ENCODE measurements at regions not wholly inside any gene's neighbourhood (a gene's known extent, or its start where the extent isn't known, plus 50 kb on each side); places are given as distances from the start of the nearest gene placed in this dataset.
"Not testable (repeated sequence)": the region's sequence is repeated elsewhere in the genome, so short reads cannot be mapped to it uniquely, and the experiment has no call there.

DNA sequence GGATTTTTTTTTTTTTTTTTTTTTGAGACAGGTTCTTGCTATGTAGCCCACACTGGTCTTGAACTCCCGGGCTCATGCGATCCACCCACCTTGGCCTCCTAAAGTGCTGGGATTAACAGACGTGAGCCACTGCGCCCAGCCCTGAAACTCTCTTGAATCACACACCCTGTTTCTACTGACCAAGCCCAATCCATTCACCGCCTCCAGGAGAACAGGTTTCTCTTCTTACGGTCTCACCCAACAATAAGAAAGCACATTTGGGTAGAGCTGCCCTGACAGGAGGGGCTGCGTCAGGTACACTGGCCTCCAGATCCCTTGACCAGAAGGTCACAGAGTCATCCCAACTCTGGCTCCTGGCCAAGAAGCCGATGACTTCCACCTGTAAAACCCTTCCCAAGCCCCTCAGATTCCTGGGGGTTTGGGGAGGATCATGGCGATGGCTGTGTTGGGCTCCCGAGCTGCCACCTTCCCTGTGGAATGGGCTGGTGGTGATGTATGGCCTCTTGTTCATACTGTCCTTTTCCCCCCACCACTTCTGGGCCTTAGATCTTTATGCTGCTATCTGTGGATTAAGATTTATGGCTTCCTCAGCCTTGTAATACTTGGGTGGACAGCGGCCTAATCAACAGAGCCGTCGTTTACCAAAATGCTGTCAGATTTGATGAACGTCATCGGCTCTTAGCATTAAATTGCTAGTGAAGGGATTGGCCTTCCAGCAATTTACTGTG is 89.1 kb downstream of the KATNIP start:
- DNase-seq (ENCODE audit: insufficient read length, low spot score), result no peak
- TF ChIP-seq POU2F2 (IDR thresholded peaks at IDR 0.05; ENCODE audit: low read depth, low read length) (no peak), SPI1 (IDR thresholded peaks at IDR 0.05; ENCODE audit: low read depth, low read length) (no peak), POLR2A (IDR thresholded peaks at IDR 0.05; ENCODE audit: low read depth, low read length) (no peak), POLR2AphosphoS5 (IDR thresholded peaks at IDR 0.05; ENCODE audit: low read depth, low read length) (no peak), PAX5 (IDR thresholded peaks at IDR 0.05; ENCODE audit: insufficient read depth, low read length, severe bottlenecking) (no peak), TAF1 (IDR thresholded peaks at IDR 0.05; ENCODE audit: low read depth, low read length) (no peak)
- FAIRE-seq, result no peak

DNA sequence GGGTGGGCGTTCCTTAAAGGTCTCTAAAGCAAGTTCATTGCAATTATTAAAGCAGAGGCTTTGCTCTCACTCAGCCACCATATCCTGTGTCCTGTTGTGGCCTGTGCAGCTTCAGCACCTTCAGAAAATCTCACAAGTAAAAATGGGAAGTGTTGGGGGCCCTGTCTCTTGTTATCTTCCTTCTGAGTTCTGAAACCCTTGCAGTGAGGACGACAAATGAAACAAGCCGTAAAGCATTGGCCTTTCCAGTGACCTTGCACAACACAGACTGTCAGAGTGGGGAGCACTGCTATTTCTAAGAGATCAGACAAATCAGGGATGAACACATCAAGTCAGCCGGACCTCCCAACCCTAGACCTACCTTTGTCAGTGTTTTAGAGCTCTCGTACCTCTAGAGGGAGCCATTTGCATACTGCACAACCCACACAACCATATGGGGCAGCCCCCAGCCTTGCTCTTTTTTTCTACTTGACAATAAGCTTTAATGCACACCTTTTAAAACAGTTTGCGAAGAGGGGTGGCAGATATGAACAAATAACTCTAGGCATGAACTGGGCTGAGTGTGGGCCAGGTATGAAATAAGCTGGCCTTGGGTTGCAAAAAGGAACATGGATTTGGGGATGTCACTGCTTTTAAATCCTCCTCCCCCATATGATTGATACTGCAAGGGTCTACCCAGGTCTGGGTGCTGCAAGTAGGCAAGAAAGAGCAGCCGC is 89.8 kb downstream of the KATNIP start:
- DNase-seq (ENCODE audit: insufficient read length, low spot score), result peak; percentile 67
- FAIRE-seq, result peak; percentile 86
- TF ChIP-seq TAF1 (IDR thresholded peaks at IDR 0.05; ENCODE audit: low read depth, low read length) (no peak), SPI1 (IDR thresholded peaks at IDR 0.05; ENCODE audit: low read depth, low read length) (peak; percentile 60; the same call in 1 of the 2 replicates), POU2F2 (IDR thresholded peaks at IDR 0.05; ENCODE audit: low read depth, low read length) (peak; percentile 72; the same call in 1 of the 2 replicates)

DNA sequence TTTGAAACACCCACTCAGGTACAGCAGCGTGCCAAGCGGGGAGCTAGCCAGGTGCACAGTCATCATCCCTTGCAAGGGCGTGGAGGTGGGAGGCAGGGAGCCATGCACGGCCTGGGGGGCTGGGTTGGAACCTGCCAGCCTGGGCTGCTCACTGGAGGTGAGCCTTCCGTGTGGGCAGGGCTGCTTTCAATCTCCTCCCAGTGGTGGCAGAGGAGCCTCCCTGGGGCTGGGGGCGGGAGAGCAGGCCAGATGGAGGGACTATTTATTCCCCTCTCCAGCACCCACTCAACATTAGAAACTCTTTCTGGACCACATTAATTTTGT is 90.3 kb downstream of the KATNIP start:
- TF ChIP-seq PAX5 (IDR thresholded peaks at IDR 0.05; ENCODE audit: insufficient read depth, low read length, severe bottlenecking) (no peak), POLR2A (IDR thresholded peaks at IDR 0.05; ENCODE audit: low read depth, low read length) (no peak), POU2F2 (IDR thresholded peaks at IDR 0.05; ENCODE audit: low read depth, low read length) (no peak)
- DNase-seq (ENCODE audit: insufficient read length, low spot score) (no peak), FAIRE-seq (peak; percentile 26)

DNA sequence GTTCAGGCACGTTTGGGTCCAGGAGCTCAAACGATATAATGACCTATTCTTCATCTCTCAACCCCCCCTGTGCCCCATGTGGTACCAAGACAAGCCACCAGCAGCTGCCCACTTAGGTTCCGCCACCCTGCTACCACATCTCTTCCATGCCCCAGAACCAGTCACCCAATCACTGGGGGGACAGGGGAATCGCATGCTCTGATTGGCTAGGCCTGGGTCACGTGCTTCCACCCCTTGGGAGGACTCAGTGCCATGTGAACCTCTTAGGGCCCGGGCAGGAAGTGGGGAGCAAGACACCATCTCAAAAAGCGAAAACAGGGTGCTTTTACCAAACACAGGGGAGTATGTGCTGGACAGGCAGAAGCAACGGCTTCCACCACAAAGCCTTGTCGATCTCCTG is 91.3 kb downstream of the KATNIP start:
- FAIRE-seq (no peak), DNase-seq (ENCODE audit: insufficient read length, low spot score) (no peak)
- no peak for TF ChIP-seq POLR2AphosphoS5 (IDR thresholded peaks at IDR 0.05; ENCODE audit: low read depth, low read length)
- TF ChIP-seq PAX5 (IDR thresholded peaks at IDR 0.05; ENCODE audit: insufficient read depth, low read length, severe bottlenecking), result no peak
- TF ChIP-seq TAF1 (IDR thresholded peaks at IDR 0.05; ENCODE audit: low read depth, low read length), result no peak
- no peak for TF ChIP-seq POLR2A (IDR thresholded peaks at IDR 0.05; ENCODE audit: low read depth, low read length)
- no peak for TF ChIP-seq POU2F2 (IDR thresholded peaks at IDR 0.05; ENCODE audit: low read depth, low read length)
- no peak for TF ChIP-seq SPI1 (IDR thresholded peaks at IDR 0.05; ENCODE audit: low read depth, low read length)

DNA sequence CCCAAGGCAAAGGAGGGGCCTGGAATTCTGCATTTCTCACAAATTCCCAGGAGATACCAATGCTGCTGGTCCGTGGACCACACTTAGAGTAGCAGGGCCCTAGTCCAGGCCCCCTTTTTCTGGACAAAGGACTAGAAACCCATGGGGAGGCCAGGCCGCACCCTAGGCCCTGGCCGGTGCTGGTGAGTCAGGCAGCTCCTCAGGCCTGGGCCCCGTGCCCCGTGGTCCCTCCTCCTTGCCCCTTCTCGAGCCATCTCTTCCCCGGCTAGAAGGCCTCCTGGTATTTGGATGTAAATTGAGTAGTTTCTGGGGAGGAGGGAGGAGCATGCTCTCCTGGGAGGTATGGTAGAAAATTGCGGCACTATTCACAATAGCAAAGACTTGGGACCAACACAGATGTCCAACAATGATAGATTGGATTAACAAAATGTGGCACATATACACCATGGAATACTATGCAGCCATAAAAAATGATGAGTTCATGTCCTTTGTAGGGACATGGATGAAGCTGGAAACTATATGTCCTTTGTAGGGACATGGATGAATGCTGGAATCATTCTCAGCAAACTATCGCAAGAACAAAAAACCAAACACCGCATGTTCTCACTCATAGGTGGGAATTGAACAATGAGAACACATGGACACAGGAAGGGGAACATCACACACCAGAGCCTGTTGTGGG is 91.9 kb downstream of the KATNIP start:
- FAIRE-seq; DNase-seq (ENCODE audit: insufficient read length, low spot score): not testable (repeated sequence)

DNA sequence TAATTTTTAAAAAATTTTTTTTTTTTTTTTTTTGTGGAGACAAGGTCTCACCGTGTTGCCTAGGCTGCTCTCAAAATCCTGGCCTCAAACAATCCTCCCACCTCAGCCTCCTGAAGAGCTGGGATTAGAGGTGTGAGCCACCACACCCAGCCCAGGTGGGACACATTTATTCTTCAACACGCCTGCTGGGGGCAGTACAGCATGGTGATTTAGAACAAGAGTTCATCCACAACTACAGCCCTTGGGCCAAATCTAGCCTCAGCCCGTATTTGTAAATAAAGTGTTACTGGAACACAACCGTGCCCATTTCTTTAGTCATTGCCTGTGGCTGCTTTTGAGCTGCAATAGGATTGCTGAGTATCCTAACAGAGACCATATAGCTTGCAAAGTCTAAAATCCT is 92.8 kb downstream of the KATNIP start:
- DNase-seq (ENCODE audit: insufficient read length, low spot score) (no peak), FAIRE-seq (no peak)
- TF ChIP-seq TAF1 (IDR thresholded peaks at IDR 0.05; ENCODE audit: low read depth, low read length), result no peak
- no peak for TF ChIP-seq POLR2AphosphoS5 (IDR thresholded peaks at IDR 0.05; ENCODE audit: low read depth, low read length)
- TF ChIP-seq SPI1 (IDR thresholded peaks at IDR 0.05; ENCODE audit: low read depth, low read length), result no peak
- no peak for TF ChIP-seq POU2F2 (IDR thresholded peaks at IDR 0.05; ENCODE audit: low read depth, low read length)
- no peak for TF ChIP-seq POLR2A (IDR thresholded peaks at IDR 0.05; ENCODE audit: low read depth, low read length)
- TF ChIP-seq PAX5 (IDR thresholded peaks at IDR 0.05; ENCODE audit: insufficient read depth, low read length, severe bottlenecking), result no peak

DNA sequence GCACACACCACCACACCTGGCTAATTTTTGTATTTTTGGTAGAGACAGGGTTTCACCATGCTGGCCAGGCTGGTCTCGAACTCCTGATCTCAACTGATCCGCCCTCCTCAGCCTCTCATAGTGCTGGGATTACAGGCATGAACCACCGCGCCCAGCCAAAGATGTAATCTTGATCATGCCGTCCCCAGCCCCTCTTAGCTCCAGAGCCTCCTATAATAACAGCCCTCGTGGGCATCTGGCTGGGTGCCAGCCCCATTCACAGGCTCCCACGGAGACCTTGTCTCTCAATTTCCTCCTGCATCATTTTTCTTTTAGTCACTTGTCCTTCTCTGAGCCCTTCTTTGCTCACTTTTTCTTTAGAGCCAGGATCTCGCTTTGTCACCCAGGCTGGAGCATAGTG is 94.2 kb downstream of the KATNIP start:
- DNase-seq (ENCODE audit: insufficient read length, low spot score) (no peak), FAIRE-seq (no peak)
- TF ChIP-seq POLR2AphosphoS5 (IDR thresholded peaks at IDR 0.05; ENCODE audit: low read depth, low read length), result no peak
- TF ChIP-seq POU2F2 (IDR thresholded peaks at IDR 0.05; ENCODE audit: low read depth, low read length), result no peak
- TF ChIP-seq SPI1 (IDR thresholded peaks at IDR 0.05; ENCODE audit: low read depth, low read length), result no peak
- no peak for TF ChIP-seq PAX5 (IDR thresholded peaks at IDR 0.05; ENCODE audit: insufficient read depth, low read length, severe bottlenecking)
- no peak for TF ChIP-seq POLR2A (IDR thresholded peaks at IDR 0.05; ENCODE audit: low read depth, low read length)
- TF ChIP-seq TAF1 (IDR thresholded peaks at IDR 0.05; ENCODE audit: low read depth, low read length), result no peak

DNA sequence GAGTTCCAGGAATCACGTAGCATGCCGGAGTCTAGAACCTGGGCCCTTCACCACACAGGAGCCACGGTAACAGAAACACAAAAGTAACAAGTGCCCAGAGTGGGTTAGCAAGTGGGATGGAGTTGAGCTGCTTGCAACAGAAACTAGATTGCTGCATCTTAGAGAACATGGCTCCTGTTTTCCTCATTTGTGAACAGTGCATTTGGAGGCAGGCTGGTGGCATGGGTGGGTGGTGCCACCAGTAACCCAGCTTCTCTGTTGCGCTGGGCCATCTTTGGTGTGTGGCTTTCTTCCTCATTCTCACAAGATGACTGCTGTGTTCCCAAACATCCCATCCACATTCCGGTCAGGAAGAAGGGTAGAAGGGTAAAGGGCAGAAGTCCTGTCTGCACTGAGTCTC is 95.5 kb downstream of the KATNIP start:
- TF ChIP-seq POLR2A (IDR thresholded peaks at IDR 0.05; ENCODE audit: low read depth, low read length) (no peak), PAX5 (IDR thresholded peaks at IDR 0.05; ENCODE audit: insufficient read depth, low read length, severe bottlenecking) (no peak), POU2F2 (IDR thresholded peaks at IDR 0.05; ENCODE audit: low read depth, low read length) (no peak), SPI1 (IDR thresholded peaks at IDR 0.05; ENCODE audit: low read depth, low read length) (no peak), POLR2AphosphoS5 (IDR thresholded peaks at IDR 0.05; ENCODE audit: low read depth, low read length) (no peak), TAF1 (IDR thresholded peaks at IDR 0.05; ENCODE audit: low read depth, low read length) (no peak)
- FAIRE-seq (no peak), DNase-seq (ENCODE audit: insufficient read length, low spot score) (no peak)

DNA sequence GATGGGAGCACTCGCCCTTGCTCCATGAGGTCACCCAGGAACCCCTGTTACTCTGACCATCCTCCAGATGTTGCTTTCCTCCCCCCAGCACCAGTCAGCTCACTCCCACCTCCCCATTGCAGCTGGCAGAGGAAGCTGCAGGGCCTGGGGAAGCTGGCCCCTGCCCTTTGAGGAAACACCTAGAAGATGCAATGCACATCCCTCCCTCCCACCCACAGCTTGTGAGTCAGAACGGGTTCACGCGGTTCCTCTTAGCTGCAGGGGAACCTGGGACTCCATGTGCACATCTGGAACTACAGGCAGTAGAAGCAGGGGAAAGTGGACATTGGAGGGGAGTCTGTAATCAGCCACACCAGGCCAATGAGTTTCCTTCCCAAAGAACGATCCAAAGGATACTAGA is 96.9 kb downstream of the KATNIP start:
- no peak for FAIRE-seq
- TF ChIP-seq POLR2A (IDR thresholded peaks at IDR 0.05; ENCODE audit: low read depth, low read length) (no peak), SPI1 (IDR thresholded peaks at IDR 0.05; ENCODE audit: low read depth, low read length) (peak; percentile 26; the same call in 1 of the 2 replicates)
- no peak for DNase-seq (ENCODE audit: insufficient read length, low spot score)

DNA sequence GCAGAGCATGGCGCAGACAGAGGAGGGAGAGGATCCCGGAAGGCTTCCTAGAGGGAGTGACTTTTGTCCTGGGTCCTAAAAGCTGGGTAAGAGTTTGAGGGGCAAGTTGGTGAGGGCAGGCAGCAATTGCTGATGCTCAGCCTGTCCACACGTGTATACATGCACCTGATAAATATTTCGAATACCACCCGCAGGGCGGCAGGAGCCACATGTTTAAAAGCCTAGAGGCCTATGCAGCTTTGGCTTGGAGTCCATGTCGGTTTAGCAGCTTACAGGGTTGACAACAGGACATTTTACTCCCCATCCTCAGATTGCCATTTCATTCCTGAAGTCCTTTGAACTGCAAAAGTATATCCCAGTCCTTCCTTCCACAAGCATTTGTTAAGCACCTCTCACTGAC is 99.1 kb downstream of the KATNIP start:
- DNase-seq (ENCODE audit: insufficient read length, low spot score) (no peak), FAIRE-seq (no peak)
- TF ChIP-seq TAF1 (IDR thresholded peaks at IDR 0.05; ENCODE audit: low read depth, low read length) (no peak), PAX5 (IDR thresholded peaks at IDR 0.05; ENCODE audit: insufficient read depth, low read length, severe bottlenecking) (no peak), POLR2A (IDR thresholded peaks at IDR 0.05; ENCODE audit: low read depth, low read length) (no peak), POLR2AphosphoS5 (IDR thresholded peaks at IDR 0.05; ENCODE audit: low read depth, low read length) (no peak)
